MM.1S (cell line): ENCODE measurements at regions not wholly inside any gene's neighbourhood (a gene's known extent, or its start where the extent isn't known, plus 50 kb on each side); places are given as distances from the start of the nearest gene placed in this dataset.

Experiments used
- DNase-seq: peaks from one replicate; pipeline ENCODE4 v3.0.0-alpha.2; 2015
- H2AFZ ChIP-seq: fragments of 300-600 bp; sonication (generic); 2 replicates; pipeline ENCODE4 v1.6.0; 2016; ENCODE audit warnings: antibody characterized with exemption, low read length
- H3F3A ChIP-seq: fragments of 300-600 bp; sonication (generic); 2 replicates; pipeline ENCODE4 v1.6.1; 2016; ENCODE audit warnings: mild to moderate bottlenecking, antibody characterized with exemption, low read length, moderate library complexity, mixed read lengths; ENCODE audit not compliant: insufficient read depth
- H3K27ac ChIP-seq: fragments of 300-600 bp; sonication (generic); 2 replicates; pipeline ENCODE4 v1.5.1; 2016; ENCODE audit warnings: mild to moderate bottlenecking, low read length
- H3K27me3 ChIP-seq: fragments of 300-600 bp; sonication (generic); replicated peaks from 2 replicates; pipeline ENCODE4 v1.6.0; 2016; ENCODE audit warnings: low read length; ENCODE audit not compliant: insufficient read depth
- H3K36me3 ChIP-seq: fragments of 300-600 bp; sonication (generic); replicated peaks from 2 replicates; pipeline ENCODE4 v1.6.1; 2016; ENCODE audit warnings: mild to moderate bottlenecking, low read length, mixed read lengths; ENCODE audit not compliant: insufficient read depth
- H3K4me1 ChIP-seq: fragments of 300-600 bp; sonication (generic); 2 replicates; pipeline ENCODE4 v1.6.1; 2016; ENCODE audit warnings: low read length, mixed read lengths
- H3K4me2 ChIP-seq: fragments of 300-600 bp; sonication (generic); 2 replicates; pipeline ENCODE4 v1.6.0; 2016; ENCODE audit warnings: low read depth, low read length
- H3K4me3 ChIP-seq: fragments of 300-600 bp; sonication (generic); 2 replicates; pipeline ENCODE4 v1.5.1; 2016; ENCODE audit warnings: low read length, mixed read lengths
- H3K79me2 ChIP-seq: fragments of 300-600 bp; sonication (generic); 2 replicates; pipeline ENCODE4 v1.6.1; 2016; ENCODE audit warnings: mixed run types, low read length, mixed read lengths
- H3K9ac ChIP-seq: fragments of 300-600 bp; sonication (generic); 2 replicates; pipeline ENCODE4 v1.6.1; 2016; ENCODE audit warnings: low read length, mixed read lengths
- H3K9me2 ChIP-seq: fragments of 300-600 bp; sonication (generic); replicated peaks from 2 replicates; pipeline ENCODE4 v1.6.1; 2016; ENCODE audit warnings: mild to moderate bottlenecking, low read length, mixed read lengths; ENCODE audit not compliant: insufficient read depth
- H3K9me3 ChIP-seq: fragments of 300-600 bp; sonication (generic); replicated peaks from 2 replicates; pipeline ENCODE4 v1.6.1; 2016; ENCODE audit warnings: mild to moderate bottlenecking, low read length, mixed read lengths; ENCODE audit not compliant: insufficient read depth
- H4K20me1 ChIP-seq: fragments of 300-600 bp; sonication (generic); 2 replicates; pipeline ENCODE4 v1.6.1; 2016; ENCODE audit warnings: mild to moderate bottlenecking, low read length, moderate library complexity, mixed read lengths; ENCODE audit not compliant: insufficient read depth
- CTCF ChIP-seq: fragments of 300-600 bp; sonication (generic); IDR thresholded peaks from 2 replicates; pipeline ENCODE4 v1.5.1; 2016; ENCODE audit warnings: antibody characterized with exemption, low read length, mixed read lengths
- EZH2 ChIP-seq: fragments of 300-600 bp; sonication (generic); optimal IDR thresholded peaks from 2 replicates; pipeline ENCODE3; 2017; ENCODE audit warnings: low read depth, mild to moderate bottlenecking, antibody characterized with exemption, low read length, mixed read lengths
- EZH2phosphoT487 ChIP-seq: fragments of 300-600 bp; sonication (generic); IDR thresholded peaks from 2 replicates; pipeline ENCODE4 v1.6.1; 2018; ENCODE audit warnings: antibody characterized with exemption, low read length

GRCh38 chrX:16005917-16006316 is 117.4 kb upstream of the GRPR start:
- H4K20me1 ChIP-seq = no peaks in the 10 kb centered on the region
- no peak overlapping the region for H3K4me2 ChIP-seq
- no peaks in the 10 kb centered on the region for H3K9me3 ChIP-seq
- H3K4me1 ChIP-seq = no peaks in the 10 kb centered on the region
- no peak overlapping the region for H2AFZ ChIP-seq
- DNase-seq = no peak
- no peaks in the 10 kb centered on the region for H3F3A ChIP-seq
- H3K79me2 ChIP-seq = no peaks in the 10 kb centered on the region
- H3K27me3 ChIP-seq = no peaks in the 10 kb centered on the region
- TF ChIP-seq CTCF (no peak), EZH2 (no peak), EZH2phosphoT487 (no peak)
- H3K4me3 ChIP-seq = no peak overlapping the region
- no peaks in the 10 kb centered on the region for H3K9me2 ChIP-seq
- no peak overlapping the region for H3K9ac ChIP-seq
- H3K27ac ChIP-seq = no peak overlapping the region
- no peaks in the 10 kb centered on the region for H3K36me3 ChIP-seq

GRCh38 chrX:16002185-16002584 is 121.2 kb upstream of the GRPR start:
- Histone ChIP-seq H3K79me2 (no peaks in the 10 kb centered on the region), H3K9ac (no peak overlapping the region), H3K27ac (no peak overlapping the region), H4K20me1 (no peaks in the 10 kb centered on the region), H3K4me1 (no peaks in the 10 kb centered on the region), H3K36me3 (no peaks in the 10 kb centered on the region), H2AFZ (no peak overlapping the region), H3K4me3 (no peak overlapping the region), H3K9me2 (no peaks in the 10 kb centered on the region), H3K4me2 (no peak overlapping the region), H3K9me3 (no peaks in the 10 kb centered on the region), H3K27me3 (no peaks in the 10 kb centered on the region), H3F3A (no peaks in the 10 kb centered on the region)
- no peak for DNase-seq
- TF ChIP-seq CTCF (no peak), EZH2 (no peak), EZH2phosphoT487 (no peak)

- no peaks in the 10 kb centered on the region for H3K79me2 ChIP-seq
Observed at GRCh38 chrX:15998350-15998749, 125.0 kb upstream of the GRPR start.

More at GRCh38 chrX:15998350-15998749, 125.0 kb upstream of the GRPR start:
- no peak overlapping the region for H3K9ac ChIP-seq
- H3K4me3 ChIP-seq = no peak overlapping the region
- H3K27me3 ChIP-seq = no peaks in the 10 kb centered on the region
- H3K9me3 ChIP-seq = no peaks in the 10 kb centered on the region
- no peak overlapping the region for H2AFZ ChIP-seq
- no peaks in the 10 kb centered on the region for H3K4me1 ChIP-seq
- no peak overlapping the region for H3K4me2 ChIP-seq
- no peaks in the 10 kb centered on the region for H3K9me2 ChIP-seq
- no peaks in the 10 kb centered on the region for H4K20me1 ChIP-seq
- H3F3A ChIP-seq = no peaks in the 10 kb centered on the region
- H3K27ac ChIP-seq = no peak overlapping the region
- TF ChIP-seq EZH2phosphoT487 (no peak), EZH2 (no peak), CTCF (no peak)
- no peak for DNase-seq
- H3K36me3 ChIP-seq = no peaks in the 10 kb centered on the region
